ENCODE measurements at regions not wholly inside any gene's neighbourhood (a gene's known extent, or its start where the extent isn't known, plus 50 kb on each side); places are given as distances from the start of the nearest gene placed in this dataset.

- Histone ChIP-seq H3K9me3 (replicated peaks; ENCODE audit: insufficient read depth, low read length) (no peaks in the 10 kb centered on the region), H4K20me1 (ENCODE audit: insufficient read depth, low read length) (no peaks in the 10 kb centered on the region), H2AFZ (ENCODE audit: low read length) (no peak overlapping the region), H3K9ac (ENCODE audit: low read length) (no peak overlapping the region), H3K4me2 (ENCODE audit: low read depth, low read length) (no peak overlapping the region), H3K36me3 (replicated peaks; ENCODE audit: insufficient read depth, low read length) (no peaks in the 10 kb centered on the region), H3K79me2 (ENCODE audit: low read length) (no peaks in the 10 kb centered on the region), H3K9me2 (replicated peaks; ENCODE audit: insufficient read depth, low read length) (no peaks in the 10 kb centered on the region), H3F3A (ENCODE audit: insufficient read depth, low read length) (no peaks in the 10 kb centered on the region), H3K4me3 (ENCODE audit: low read length) (no peak overlapping the region), H3K27me3 (replicated peaks; ENCODE audit: insufficient read depth, low read length) (no peaks in the 10 kb centered on the region), H3K27ac (ENCODE audit: low read length) (no peak overlapping the region), H3K4me1 (ENCODE audit: low read length) (no peaks in the 10 kb centered on the region)
- no peak for DNase-seq
- no peak for TF ChIP-seq EZH2phosphoT487 (IDR thresholded peaks at IDR 0.05; ENCODE audit: low read length)
- TF ChIP-seq CTCF (IDR thresholded peaks at IDR 0.05; ENCODE audit: low read length) = no peak
- no peak for TF ChIP-seq EZH2 (optimal IDR thresholded peaks at IDR 0.05; ENCODE audit: low read depth, low read length)
Observed at GRCh38 chr2:14221466-14221865, 411.1 kb upstream of the LRATD1 start.

- no peak overlapping the region for H3K4me2 ChIP-seq (ENCODE audit: low read depth, low read length)
- no peak overlapping the region for H3K4me3 ChIP-seq (ENCODE audit: low read length)
- DNase-seq = no peak
- H3K9me2 ChIP-seq (replicated peaks; ENCODE audit: insufficient read depth, low read length) = no peaks in the 10 kb centered on the region
- no peaks in the 10 kb centered on the region for H3F3A ChIP-seq (ENCODE audit: insufficient read depth, low read length)
- H2AFZ ChIP-seq (ENCODE audit: low read length) = no peak overlapping the region
- H3K27me3 ChIP-seq (replicated peaks; ENCODE audit: insufficient read depth, low read length) = no peaks in the 10 kb centered on the region
- H3K36me3 ChIP-seq (replicated peaks; ENCODE audit: insufficient read depth, low read length) = no peaks in the 10 kb centered on the region
- TF ChIP-seq CTCF (IDR thresholded peaks at IDR 0.05; ENCODE audit: low read length) (no peak), EZH2 (optimal IDR thresholded peaks at IDR 0.05; ENCODE audit: low read depth, low read length) (no peak), EZH2phosphoT487 (IDR thresholded peaks at IDR 0.05; ENCODE audit: low read length) (no peak)
- H3K9ac ChIP-seq (ENCODE audit: low read length) = no peak overlapping the region
- no peaks in the 10 kb centered on the region for H3K4me1 ChIP-seq (ENCODE audit: low read length)
- H3K27ac ChIP-seq (ENCODE audit: low read length) = no peak overlapping the region
- H3K79me2 ChIP-seq (ENCODE audit: low read length) = no peaks in the 10 kb centered on the region
- no peaks in the 10 kb centered on the region for H4K20me1 ChIP-seq (ENCODE audit: insufficient read depth, low read length)
- H3K9me3 ChIP-seq (replicated peaks; ENCODE audit: insufficient read depth, low read length) = no peaks in the 10 kb centered on the region
Observed at GRCh38 chr2:14223576-14223975, 408.9 kb upstream of the LRATD1 start.

- no peaks in the 10 kb centered on the region for H3F3A ChIP-seq (ENCODE audit: insufficient read depth, low read length)
- H3K36me3 ChIP-seq (replicated peaks; ENCODE audit: insufficient read depth, low read length) = no peaks in the 10 kb centered on the region
- no peak overlapping the region for H3K27ac ChIP-seq (ENCODE audit: low read length)
- no peak overlapping the region for H3K4me2 ChIP-seq (ENCODE audit: low read depth, low read length)
- no peak overlapping the region for H2AFZ ChIP-seq (ENCODE audit: low read length)
- no peak overlapping the region for H3K9ac ChIP-seq (ENCODE audit: low read length)
- H3K27me3 ChIP-seq (replicated peaks; ENCODE audit: insufficient read depth, low read length) = no peaks in the 10 kb centered on the region
- no peaks in the 10 kb centered on the region for H4K20me1 ChIP-seq (ENCODE audit: insufficient read depth, low read length)
- H3K9me3 ChIP-seq (replicated peaks; ENCODE audit: insufficient read depth, low read length) = no peaks in the 10 kb centered on the region
- H3K4me3 ChIP-seq (ENCODE audit: low read length) = no peak overlapping the region
- H3K9me2 ChIP-seq (replicated peaks; ENCODE audit: insufficient read depth, low read length) = no peaks in the 10 kb centered on the region
- H3K79me2 ChIP-seq (ENCODE audit: low read length) = no peaks in the 10 kb centered on the region
- no peaks in the 10 kb centered on the region for H3K4me1 ChIP-seq (ENCODE audit: low read length)
- TF ChIP-seq EZH2 (optimal IDR thresholded peaks at IDR 0.05; ENCODE audit: low read depth, low read length) = no peak
- DNase-seq = no peak
Observed at GRCh38 chr2:14231391-14231898, 401.1 kb upstream of the LRATD1 start.

GRCh38 chr2:14232217-14232616, 400.3 kb upstream of the LRATD1 start:
- H4K20me1 ChIP-seq (ENCODE audit: insufficient read depth, low read length) = no peaks in the 10 kb centered on the region
- no peak overlapping the region for H2AFZ ChIP-seq (ENCODE audit: low read length)
- no peaks in the 10 kb centered on the region for H3K9me3 ChIP-seq (replicated peaks; ENCODE audit: insufficient read depth, low read length)
- H3K27ac ChIP-seq (ENCODE audit: low read length) = no peak overlapping the region
- no peak overlapping the region for H3K4me3 ChIP-seq (ENCODE audit: low read length)
- TF ChIP-seq EZH2 (optimal IDR thresholded peaks at IDR 0.05; ENCODE audit: low read depth, low read length) (no peak), CTCF (IDR thresholded peaks at IDR 0.05; ENCODE audit: low read length) (no peak), EZH2phosphoT487 (IDR thresholded peaks at IDR 0.05; ENCODE audit: low read length) (no peak)
- no peaks in the 10 kb centered on the region for H3F3A ChIP-seq (ENCODE audit: insufficient read depth, low read length)
- H3K4me2 ChIP-seq (ENCODE audit: low read depth, low read length) = no peak overlapping the region
- no peaks in the 10 kb centered on the region for H3K27me3 ChIP-seq (replicated peaks; ENCODE audit: insufficient read depth, low read length)
- no peaks in the 10 kb centered on the region for H3K79me2 ChIP-seq (ENCODE audit: low read length)
- no peaks in the 10 kb centered on the region for H3K9me2 ChIP-seq (replicated peaks; ENCODE audit: insufficient read depth, low read length)
- H3K36me3 ChIP-seq (replicated peaks; ENCODE audit: insufficient read depth, low read length) = no peaks in the 10 kb centered on the region
- H3K4me1 ChIP-seq (ENCODE audit: low read length) = no peaks in the 10 kb centered on the region
- H3K9ac ChIP-seq (ENCODE audit: low read length) = no peak overlapping the region
- DNase-seq = no peak
